GM13976 (cell line): ENCODE measurements at regions not wholly inside any gene's neighbourhood (a gene's known extent, or its start where the extent isn't known, plus 50 kb on each side); places are given as distances from the start of the nearest gene placed in this dataset.

ENCODE experiments used
- DNase-seq: peaks from one replicate; pipeline ENCODE4 v3.0.0; 2012; ENCODE audit warnings: low spot score
- CTCF ChIP-seq: IDR thresholded peaks from 2 replicates; pipeline ENCODE4 v1.5.1; 2012; ENCODE audit warnings: borderline replicate concordance, mild to moderate bottlenecking; ENCODE audit not compliant: insufficient read depth; ENCODE audit errors: extremely low read depth, missing control alignments, control extremely low read depth
- in situ Hi-C: fragments of 300-500 bp; cut with MboI; formaldehyde crosslinking; loops from one replicate; pipeline ENCODE4 v1.12.0; 2022; ENCODE audit warnings: low sequenced_read_pairs, mixed read lengths, inconsistent platforms; ENCODE audit not compliant: unreplicated experiment

DNA sequence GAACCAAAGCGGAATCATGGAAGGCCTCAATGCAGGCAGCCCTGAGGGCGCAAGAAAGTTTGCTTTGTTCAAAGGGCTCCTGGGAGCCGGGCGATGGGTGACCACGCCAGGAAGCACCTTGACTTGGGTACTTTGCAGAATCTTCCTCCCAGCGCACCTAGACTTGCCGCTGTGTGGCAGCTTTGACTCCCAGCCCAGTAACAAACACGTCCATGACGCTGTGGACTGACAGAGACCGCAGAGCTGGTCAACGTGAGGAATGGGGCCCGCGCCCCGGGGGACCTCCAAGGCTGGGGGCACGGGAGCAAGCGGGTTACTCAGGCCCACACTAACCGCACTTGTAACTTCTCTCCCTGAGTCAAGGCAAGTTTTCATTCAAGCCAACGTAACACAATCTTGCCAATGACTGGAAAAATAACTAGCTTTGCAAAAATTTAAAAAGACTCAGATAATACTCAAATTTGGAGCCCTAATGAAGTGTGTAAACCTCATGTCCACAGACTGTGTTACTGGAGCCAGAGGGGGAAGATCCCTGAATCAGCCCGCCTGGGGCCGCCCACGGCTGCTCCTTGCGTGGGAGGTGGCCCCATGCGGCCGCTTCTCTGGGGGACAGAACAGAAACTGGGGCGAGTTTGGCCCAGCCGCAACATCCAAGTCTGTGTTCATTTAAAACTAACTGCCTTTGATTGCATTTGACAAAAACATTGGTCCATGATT is 130.8 kb downstream of the DNAJB6 start:
- no peak for TF ChIP-seq CTCF
- in situ Hi-C loops, result no loop called here
- no peak for DNase-seq

GRCh38 chr7:157468221-157469111 is 131.7 kb downstream of the DNAJB6 start:
- TF ChIP-seq CTCF, result no peak
- no peak for DNase-seq
- in situ Hi-C loops, result no loop called here

DNA sequence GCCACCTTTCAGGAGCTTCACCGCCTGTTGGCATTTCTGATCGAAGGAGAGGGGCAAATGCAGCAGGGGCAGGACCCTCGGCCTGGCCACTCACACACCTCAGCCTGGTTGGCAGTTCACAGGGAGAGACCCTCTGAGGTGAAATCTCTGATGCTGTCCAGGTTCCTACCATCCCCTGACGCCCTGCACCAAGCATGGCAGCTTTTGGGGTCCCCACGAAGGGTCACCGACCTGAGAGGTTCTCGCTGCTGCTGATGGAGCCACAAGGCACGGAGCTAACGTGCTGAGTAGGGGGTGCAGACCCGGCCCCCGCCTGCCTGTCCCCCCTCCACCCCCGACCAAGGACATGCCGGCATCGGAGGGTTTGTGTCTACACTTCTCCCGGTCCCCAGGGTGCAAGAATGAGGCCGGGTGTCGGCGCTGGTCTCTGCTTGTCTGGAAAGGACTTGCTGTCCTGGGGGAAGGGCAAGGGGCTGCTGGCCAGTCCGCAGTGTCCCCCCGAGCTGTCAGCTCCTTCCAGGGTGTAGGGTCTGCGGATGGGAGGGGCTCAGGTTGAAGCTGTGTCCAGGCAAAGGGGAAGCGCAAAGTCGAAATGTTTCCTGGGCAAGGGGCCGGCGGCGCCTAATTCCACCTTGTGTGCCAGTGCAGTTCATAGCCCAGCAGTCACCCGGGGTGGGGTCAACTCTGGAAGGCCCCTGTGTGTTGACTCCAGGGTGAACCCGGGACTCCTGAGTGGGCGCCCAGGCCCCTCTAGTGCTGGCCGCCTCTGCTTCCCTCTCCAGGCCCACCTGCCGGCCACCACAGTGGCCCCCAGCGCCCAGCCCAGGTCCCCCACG is 132.6 kb downstream of the DNAJB6 start:
- no peak for DNase-seq
- in situ Hi-C loops, result no loop called here
- no peak for TF ChIP-seq CTCF

DNA sequence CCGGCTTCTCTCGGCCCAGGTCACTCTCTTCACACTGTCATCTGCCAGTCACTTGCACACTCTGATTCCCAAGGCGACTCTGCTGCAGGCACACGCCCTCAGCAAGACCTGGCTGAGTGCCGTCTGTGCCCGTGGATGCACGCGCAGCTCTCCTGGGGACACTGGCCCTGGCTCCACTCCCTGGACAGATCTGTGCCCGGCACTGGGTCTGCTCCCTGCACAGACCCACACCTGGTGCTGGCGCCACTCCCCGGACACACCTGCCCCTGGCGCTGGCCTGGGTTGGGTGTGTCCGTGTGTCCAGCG is 133.2 kb downstream of the DNAJB6 start:
- in situ Hi-C loops, result no loop called here
- TF ChIP-seq CTCF, result no peak
- DNase-seq, result no peak

DNA sequence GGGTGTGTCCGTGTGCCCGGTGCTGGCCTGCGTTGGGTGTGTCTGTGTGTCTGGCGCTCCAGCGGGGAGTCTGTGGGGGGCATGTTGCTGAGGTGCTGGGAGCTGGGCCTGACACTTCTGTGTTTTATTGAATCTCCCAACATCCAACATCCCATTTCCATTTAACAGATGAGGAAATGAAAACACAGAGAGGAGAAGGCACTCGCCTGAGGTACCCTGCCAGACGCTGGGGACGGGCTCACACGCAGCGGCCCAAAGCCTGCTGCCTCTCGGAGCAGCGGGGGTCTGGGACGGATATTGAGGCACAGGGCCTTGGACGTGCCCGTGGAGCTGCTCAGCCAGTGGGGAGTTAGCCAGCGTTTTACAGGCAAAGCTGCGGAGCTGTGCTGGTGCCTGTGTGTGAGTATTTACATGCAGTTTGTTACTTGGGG is 133.9 kb downstream of the DNAJB6 start:
- DNase-seq, result no peak
- TF ChIP-seq CTCF, result no peak
- in situ Hi-C loops, result no loop called here
